ENCODE measurements at regions not wholly inside any gene's neighbourhood (a gene's known extent, or its start where the extent isn't known, plus 50 kb on each side); places are given as distances from the start of the nearest gene placed in this dataset.
"Not testable (repeated sequence)": the region's sequence is repeated elsewhere in the genome, so short reads cannot be mapped to it uniquely, and the experiment has no call there.

DNA sequence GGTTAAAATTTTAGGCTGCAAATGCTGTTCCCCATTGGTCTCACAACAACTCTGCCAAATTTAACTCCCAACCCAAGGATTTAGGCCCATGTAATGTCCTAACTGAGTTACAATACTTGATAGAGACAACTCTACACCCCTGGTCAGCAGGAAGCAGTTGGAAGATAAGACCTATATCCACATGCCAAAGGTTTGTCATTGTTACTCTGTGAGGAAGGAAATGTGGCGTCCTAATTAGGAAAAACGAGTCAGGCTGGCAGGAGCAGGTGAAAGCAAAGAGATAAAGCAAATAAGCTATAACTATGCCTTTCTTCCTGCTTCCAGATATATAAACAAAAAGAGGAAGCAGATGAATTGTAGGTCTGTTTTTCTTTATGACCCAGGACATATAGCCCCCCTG, 69.1 kb downstream of the SPIN4 start:
- no peak overlapping the region for H3K4ac ChIP-seq (ENCODE audit: low read depth in 1 of 2, low read length in 2 of 2)
- H3K4me3 ChIP-seq (ENCODE audit: insufficient read depth in 1 of 2, low read depth in 1 of 2, low read length in 2 of 2): no peak overlapping the region
- no peaks in the 10 kb centered on the region for H3K36me3 ChIP-seq (ENCODE audit: control insufficient read depth in 1 of 2, insufficient read depth in 2 of 2, low read depth in 1 of 2, low read length in 2 of 2)
- no peak for DNase-seq
- no peak overlapping the region for H2BK15ac ChIP-seq (ENCODE audit: low read depth, poor library complexity, severe bottlenecking)
- no peak overlapping the region for H4K8ac ChIP-seq (ENCODE audit: low read length)
- no peak overlapping the region for H3K4me2 ChIP-seq (ENCODE audit: low read length, poor library complexity, severe bottlenecking)
- H2BK5ac ChIP-seq (ENCODE audit: low read depth, low read length, poor library complexity, severe bottlenecking): no peak overlapping the region
- no peak overlapping the region for H3K23ac ChIP-seq (ENCODE audit: low read length in 2 of 2)
- no peak overlapping the region for H3K9ac ChIP-seq (ENCODE audit: low read length)
- H3K14ac ChIP-seq (ENCODE audit: low read length in 2 of 2): no peak overlapping the region
- H3K27ac ChIP-seq (ENCODE audit: low read length, poor library complexity, severe bottlenecking): no peak overlapping the region
- no peak overlapping the region for H2BK120ac ChIP-seq (ENCODE audit: low read depth, low read length)
- no peaks in the 10 kb centered on the region for H3K27me3 ChIP-seq (ENCODE audit: control insufficient read depth in 1 of 2, insufficient read depth in 1 of 2, low read length in 2 of 2)
- WGBS: no CpG with 5 or more reads among the region's 2 CpGs
- no peak overlapping the region for H2AFZ ChIP-seq (ENCODE audit: low read depth, low read length)
- H2AK5ac ChIP-seq (ENCODE audit: low read length, severe bottlenecking): no peak overlapping the region
- peaks cover 9% of the 10 kb centered on the region for H3K9me3 ChIP-seq (ENCODE audit: control insufficient read depth, low read length)
- no peak overlapping the region for H3K18ac ChIP-seq (ENCODE audit: low read depth in 1 of 2, low read length in 2 of 2)
- no peaks in the 10 kb centered on the region for H3K4me1 ChIP-seq (ENCODE audit: control insufficient read depth, insufficient read depth, low read depth, low read length)
- H3K79me1 ChIP-seq (replicated peaks; ENCODE audit: low read length, poor library complexity, severe bottlenecking): no peaks in the 10 kb centered on the region
- H4K91ac ChIP-seq (ENCODE audit: low read length): no peak overlapping the region
- no peak overlapping the region for H2BK12ac ChIP-seq (ENCODE audit: low read length in 2 of 2)

DNA sequence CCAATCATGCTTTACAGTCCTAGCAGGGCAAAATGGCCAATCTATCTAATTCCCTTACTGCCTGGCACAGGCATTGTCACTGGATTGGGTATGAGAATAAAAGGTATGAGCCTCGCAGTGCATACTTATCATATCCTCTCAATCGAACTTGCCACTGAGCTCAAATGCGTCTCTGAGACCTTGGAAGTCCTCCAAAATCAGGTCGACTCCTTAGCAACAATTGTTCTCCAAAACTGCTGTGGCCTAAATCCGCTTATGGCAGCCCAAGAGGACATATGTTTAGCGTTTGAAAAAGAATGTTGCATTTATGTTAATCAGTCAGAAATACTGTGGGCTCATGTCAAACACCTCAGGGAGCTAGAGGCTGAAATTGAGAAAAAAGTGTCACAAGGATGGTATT, 69.7 kb downstream of the SPIN4 start:
- 94% methylated on average over 6 of the region's 6 CpGs for WGBS
- Histone ChIP-seq H4K91ac (ENCODE audit: low read length) (no peak overlapping the region), H2BK12ac (ENCODE audit: low read length in 2 of 2) (no peak overlapping the region), H3K4me2 (ENCODE audit: low read length, poor library complexity, severe bottlenecking) (no peak overlapping the region), H3K79me1 (replicated peaks; ENCODE audit: low read length, poor library complexity, severe bottlenecking) (no peaks in the 10 kb centered on the region), H2AK5ac (ENCODE audit: low read length, severe bottlenecking) (no peak overlapping the region), H2BK120ac (ENCODE audit: low read depth, low read length) (no peak overlapping the region), H3K27ac (ENCODE audit: low read length, poor library complexity, severe bottlenecking) (no peak overlapping the region), H2BK5ac (ENCODE audit: low read depth, low read length, poor library complexity, severe bottlenecking) (no peak overlapping the region), H3K14ac (ENCODE audit: low read length in 2 of 2) (no peak overlapping the region), H3K23ac (ENCODE audit: low read length in 2 of 2) (no peak overlapping the region), H2AFZ (ENCODE audit: low read depth, low read length) (no peak overlapping the region), H3K4me3 (ENCODE audit: insufficient read depth in 1 of 2, low read depth in 1 of 2, low read length in 2 of 2) (no peak overlapping the region), H3K4ac (ENCODE audit: low read depth in 1 of 2, low read length in 2 of 2) (no peak overlapping the region), H3K18ac (ENCODE audit: low read depth in 1 of 2, low read length in 2 of 2) (no peak overlapping the region), H3K4me1 (ENCODE audit: control insufficient read depth, insufficient read depth, low read depth, low read length) (no peaks in the 10 kb centered on the region), H3K36me3 (ENCODE audit: control insufficient read depth in 1 of 2, insufficient read depth in 2 of 2, low read depth in 1 of 2, low read length in 2 of 2) (no peaks in the 10 kb centered on the region), H3K27me3 (ENCODE audit: control insufficient read depth in 1 of 2, insufficient read depth in 1 of 2, low read length in 2 of 2) (no peaks in the 10 kb centered on the region), H4K8ac (ENCODE audit: low read length) (no peak overlapping the region), H3K9ac (ENCODE audit: low read length) (no peak overlapping the region), H3K9me3 (ENCODE audit: control insufficient read depth, low read length) (peaks cover 9% of the 10 kb centered on the region), H2BK15ac (ENCODE audit: low read depth, poor library complexity, severe bottlenecking) (no peak overlapping the region)
- DNase-seq: no peak

DNA sequence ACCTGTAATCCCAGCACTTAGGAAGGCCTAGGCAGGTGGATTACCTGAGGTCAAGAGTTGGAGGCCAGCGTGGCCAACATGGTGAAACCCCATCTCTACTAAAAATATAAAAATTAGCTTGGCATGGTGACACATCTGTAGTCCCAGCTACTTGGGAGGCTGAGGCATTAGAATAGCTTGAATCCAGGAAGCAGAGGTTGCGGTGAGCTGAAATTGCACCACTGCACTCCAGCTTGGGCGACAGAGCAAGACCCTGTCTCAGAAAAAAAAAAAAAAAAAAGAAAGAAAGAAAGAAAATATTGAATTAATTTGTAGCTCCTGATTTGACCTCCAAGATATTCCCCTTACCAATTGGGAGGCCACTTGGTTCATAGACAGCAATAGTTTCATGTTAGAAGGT, 73.7 kb downstream of the SPIN4 start:
- H4K8ac ChIP-seq (ENCODE audit: low read length); H2AK5ac ChIP-seq (ENCODE audit: low read length, severe bottlenecking); H3K79me1 ChIP-seq (replicated peaks; ENCODE audit: low read length, poor library complexity, severe bottlenecking); H3K23ac ChIP-seq (ENCODE audit: low read length in 2 of 2); H3K36me3 ChIP-seq (ENCODE audit: control insufficient read depth in 1 of 2, insufficient read depth in 2 of 2, low read depth in 1 of 2, low read length in 2 of 2); H2BK120ac ChIP-seq (ENCODE audit: low read depth, low read length); H3K9ac ChIP-seq (ENCODE audit: low read length); H3K27ac ChIP-seq (ENCODE audit: low read length, poor library complexity, severe bottlenecking); H3K9me3 ChIP-seq (ENCODE audit: control insufficient read depth, low read length); H3K4me1 ChIP-seq (ENCODE audit: control insufficient read depth, insufficient read depth, low read depth, low read length); H3K14ac ChIP-seq (ENCODE audit: low read length in 2 of 2); H3K18ac ChIP-seq (ENCODE audit: low read depth in 1 of 2, low read length in 2 of 2); DNase-seq; H3K4me2 ChIP-seq (ENCODE audit: low read length, poor library complexity, severe bottlenecking); H3K4me3 ChIP-seq (ENCODE audit: insufficient read depth in 1 of 2, low read depth in 1 of 2, low read length in 2 of 2); H2BK12ac ChIP-seq (ENCODE audit: low read length in 2 of 2); H2AFZ ChIP-seq (ENCODE audit: low read depth, low read length); H3K27me3 ChIP-seq (ENCODE audit: control insufficient read depth in 1 of 2, insufficient read depth in 1 of 2, low read length in 2 of 2); H2BK5ac ChIP-seq (ENCODE audit: low read depth, low read length, poor library complexity, severe bottlenecking); H3K4ac ChIP-seq (ENCODE audit: low read depth in 1 of 2, low read length in 2 of 2); H4K91ac ChIP-seq (ENCODE audit: low read length); H2BK15ac ChIP-seq (ENCODE audit: low read depth, poor library complexity, severe bottlenecking): not testable (repeated sequence)
- WGBS: no CpG with 5 or more reads among the region's 3 CpGs

DNA sequence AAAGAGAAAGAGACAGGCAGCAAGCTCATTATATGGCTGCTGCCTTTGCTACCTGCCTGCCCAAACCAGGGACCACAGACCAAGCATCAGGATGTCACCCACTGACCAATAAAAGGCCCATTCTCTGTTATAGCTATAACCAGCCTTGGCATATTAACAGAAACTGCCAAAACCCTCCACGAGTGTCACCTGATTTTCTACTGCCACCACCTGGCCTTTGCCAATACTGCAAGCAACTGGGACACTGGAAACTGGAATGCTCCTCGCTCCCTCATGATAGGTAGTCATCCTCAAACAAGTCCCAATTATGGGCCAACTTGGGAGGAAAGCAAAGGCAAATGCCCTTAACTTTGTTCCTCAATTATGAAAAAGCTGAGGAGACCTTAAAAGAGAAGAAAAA, 76.0 kb downstream of the SPIN4 start:
- Histone ChIP-seq H3K14ac (ENCODE audit: low read length in 2 of 2) (no peak overlapping the region), H3K4me2 (ENCODE audit: low read length, poor library complexity, severe bottlenecking) (no peak overlapping the region), H3K4me1 (ENCODE audit: control insufficient read depth, insufficient read depth, low read depth, low read length) (no peaks in the 10 kb centered on the region), H3K9ac (ENCODE audit: low read length) (no peak overlapping the region), H2BK120ac (ENCODE audit: low read depth, low read length) (no peak overlapping the region), H3K27ac (ENCODE audit: low read length, poor library complexity, severe bottlenecking) (no peak overlapping the region), H2BK15ac (ENCODE audit: low read depth, poor library complexity, severe bottlenecking) (no peak overlapping the region), H4K8ac (ENCODE audit: low read length) (no peak overlapping the region), H3K4ac (ENCODE audit: low read depth in 1 of 2, low read length in 2 of 2) (no peak overlapping the region), H3K4me3 (ENCODE audit: insufficient read depth in 1 of 2, low read depth in 1 of 2, low read length in 2 of 2) (no peak overlapping the region), H2BK5ac (ENCODE audit: low read depth, low read length, poor library complexity, severe bottlenecking) (no peak overlapping the region), H2AK5ac (ENCODE audit: low read length, severe bottlenecking) (no peak overlapping the region), H3K79me1 (replicated peaks; ENCODE audit: low read length, poor library complexity, severe bottlenecking) (no peaks in the 10 kb centered on the region), H3K9me3 (ENCODE audit: control insufficient read depth, low read length) (no peaks in the 10 kb centered on the region), H2BK12ac (ENCODE audit: low read length in 2 of 2) (no peak overlapping the region), H3K18ac (ENCODE audit: low read depth in 1 of 2, low read length in 2 of 2) (no peak overlapping the region), H3K36me3 (ENCODE audit: control insufficient read depth in 1 of 2, insufficient read depth in 2 of 2, low read depth in 1 of 2, low read length in 2 of 2) (no peaks in the 10 kb centered on the region), H3K27me3 (ENCODE audit: control insufficient read depth in 1 of 2, insufficient read depth in 1 of 2, low read length in 2 of 2) (no peaks in the 10 kb centered on the region), H4K91ac (ENCODE audit: low read length) (no peak overlapping the region), H2AFZ (ENCODE audit: low read depth, low read length) (no peak overlapping the region), H3K23ac (ENCODE audit: low read length in 2 of 2) (no peak overlapping the region)
- peak; percentile 0 for DNase-seq
- 42% methylated on average over 2 of the region's 2 CpGs for WGBS

All from mesenchymal stem cell (in vitro differentiated cells and primary cell).